DMS 273 treated with DMSO at 0.1 percent for 48 hours (cell line): ENCODE measurements at regions not wholly inside any gene's neighbourhood (a gene's known extent, or its start where the extent isn't known, plus 50 kb on each side); places are given as distances from the start of the nearest gene placed in this dataset.

Experiments
- DNase-seq: peaks from one replicate; lab custom pipeline; 2025; lab: John Stamatoyannopoulos, UW

DNA sequence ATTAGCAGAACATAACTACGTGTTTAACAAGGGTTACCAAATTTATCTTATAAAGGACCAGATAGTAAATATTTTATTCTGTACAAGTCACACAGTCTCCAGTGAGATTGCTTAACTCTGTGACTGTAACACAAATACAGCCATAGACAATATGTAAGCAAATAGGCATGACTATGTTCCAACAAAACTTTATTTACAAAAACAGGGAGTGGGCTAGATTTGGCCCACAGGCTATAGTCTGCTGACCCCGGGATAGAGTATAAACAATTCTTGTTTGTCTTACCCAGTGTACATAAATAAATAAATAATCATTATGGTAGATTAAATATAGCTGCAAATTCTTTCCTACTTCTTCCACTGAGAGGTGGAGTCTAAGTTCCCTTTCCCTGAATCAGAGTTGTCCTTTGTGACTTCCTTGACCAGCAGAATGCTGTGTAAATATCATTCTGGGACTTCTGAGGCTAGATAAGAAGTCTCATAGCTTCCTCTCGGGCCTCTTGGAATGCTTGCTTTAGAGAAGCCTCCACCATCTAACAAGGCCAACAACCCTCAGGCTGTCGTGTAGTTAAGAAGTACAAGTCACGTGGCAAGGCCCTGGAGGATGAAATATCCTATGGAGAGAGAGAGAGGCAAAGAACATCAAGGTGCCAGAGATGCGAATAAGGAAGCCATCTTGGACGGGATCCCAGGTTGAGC lies 59.1 kb upstream of the TMEM244 start:
- no peak for DNase-seq

DNA sequence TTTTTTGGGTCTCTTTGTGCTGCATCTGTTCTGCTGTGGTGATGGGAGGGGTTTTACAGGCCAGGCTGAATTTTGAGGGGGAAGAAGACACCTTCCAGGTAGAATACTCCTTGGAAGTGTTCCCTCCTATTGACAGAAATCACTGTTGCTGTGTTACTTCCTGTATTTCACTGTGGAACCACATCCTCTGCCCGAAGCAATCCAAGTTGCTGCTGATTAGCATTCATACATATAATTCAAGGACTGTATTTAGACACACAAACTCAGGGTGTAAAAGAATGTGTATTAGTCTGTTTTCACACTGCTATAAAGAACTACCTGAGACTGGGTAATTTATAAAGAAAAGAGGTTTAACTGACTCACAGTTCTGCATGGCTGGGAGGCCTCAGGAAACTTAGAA lies 50.6 kb upstream of the TMEM244 start:
- DNase-seq = no peak
